GM23248 (cell line): ENCODE measurements at regions not wholly inside any gene's neighbourhood (a gene's known extent, or its start where the extent isn't known, plus 50 kb on each side); places are given as distances from the start of the nearest gene placed in this dataset.

Experiments
- EZH2 ChIP-seq: fragments of 200-600 bp; sonication (generic); IDR thresholded peaks from 2 replicates; pipeline ENCODE4 v1.6.1; 2018; ENCODE audit warnings: antibody characterized with exemption, mild to moderate bottlenecking; ENCODE audit not compliant: insufficient read depth, poor library complexity, severe bottlenecking
- EZH2phosphoT487 ChIP-seq: fragments of 200-600 bp; sonication (generic); IDR thresholded peaks from 2 replicates; pipeline ENCODE4 v1.6.1; 2018; ENCODE audit warnings: antibody characterized with exemption, moderate library complexity, mild to moderate bottlenecking, low read depth; ENCODE audit not compliant: insufficient read depth

DNA sequence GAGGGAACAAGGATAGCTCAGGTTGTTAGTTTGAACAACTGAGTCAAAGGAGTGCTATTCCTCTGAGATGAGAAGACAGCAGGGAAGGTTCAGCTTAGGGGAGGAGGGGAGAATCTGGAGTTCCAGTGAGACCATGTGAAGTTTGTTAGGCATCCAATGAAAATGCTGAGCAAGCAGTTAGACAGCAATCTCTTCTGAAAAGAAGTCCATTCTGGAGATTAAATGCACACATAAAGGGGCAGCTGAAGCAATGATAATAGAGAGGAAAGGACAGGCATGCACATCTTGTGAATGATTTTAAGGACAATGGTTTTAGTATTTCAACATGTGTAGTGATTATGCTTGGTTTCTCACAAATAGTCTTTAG is 89.7 kb upstream of the GHITM start:
- TF ChIP-seq EZH2 (no peak), EZH2phosphoT487 (no peak)
